ENCODE measurements at regions not wholly inside any gene's neighbourhood (a gene's known extent, or its start where the extent isn't known, plus 50 kb on each side); places are given as distances from the start of the nearest gene placed in this dataset.
"Not testable (repeated sequence)": the region's sequence is repeated elsewhere in the genome, so short reads cannot be mapped to it uniquely, and the experiment has no call there.

DNA sequence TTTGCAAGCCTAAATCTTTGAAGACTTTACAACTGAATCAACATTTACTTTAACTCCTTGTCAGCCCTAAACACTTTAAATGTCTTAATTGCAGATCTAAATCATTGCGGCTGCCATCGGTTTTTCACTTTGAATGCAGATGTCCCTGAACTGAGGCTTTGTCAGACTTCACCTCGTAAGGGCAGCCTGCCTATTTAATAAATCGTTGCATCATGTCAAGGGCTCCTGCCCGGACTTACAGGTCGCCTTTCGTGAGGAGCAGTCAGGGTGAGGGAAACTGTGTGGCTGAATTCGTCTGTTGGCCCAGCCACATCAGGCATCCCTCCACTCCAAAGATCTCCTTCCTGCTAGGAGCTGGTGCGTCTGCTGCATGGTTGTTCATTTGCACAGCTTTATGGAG, 368.2 kb upstream of the NPVF start:
- H3K9me3 ChIP-seq (ENCODE audit: control insufficient read depth in 3 of 3, low read length in 3 of 3), result no peaks in the 10 kb centered on the region
- no peak overlapping the region for H3K27ac ChIP-seq (ENCODE audit: low read depth, low read length)
- no peaks in the 10 kb centered on the region for H3K36me3 ChIP-seq (ENCODE audit: control insufficient read depth in 3 of 3, insufficient read depth in 3 of 3, low read length in 3 of 3)
- H3K4me3 ChIP-seq (ENCODE audit: low read length in 3 of 3), result no peak overlapping the region
- H3K9ac ChIP-seq (ENCODE audit: low read depth in 1 of 3, low read length in 3 of 3), result no peak overlapping the region
- H3K4me1 ChIP-seq (ENCODE audit: control insufficient read depth in 3 of 3, insufficient read depth in 3 of 3, low read length in 3 of 3), result no peaks in the 10 kb centered on the region
- no peaks in the 10 kb centered on the region for H3K27me3 ChIP-seq (ENCODE audit: control insufficient read depth in 3 of 3, insufficient read depth in 3 of 3, low read length in 3 of 3)

DNA sequence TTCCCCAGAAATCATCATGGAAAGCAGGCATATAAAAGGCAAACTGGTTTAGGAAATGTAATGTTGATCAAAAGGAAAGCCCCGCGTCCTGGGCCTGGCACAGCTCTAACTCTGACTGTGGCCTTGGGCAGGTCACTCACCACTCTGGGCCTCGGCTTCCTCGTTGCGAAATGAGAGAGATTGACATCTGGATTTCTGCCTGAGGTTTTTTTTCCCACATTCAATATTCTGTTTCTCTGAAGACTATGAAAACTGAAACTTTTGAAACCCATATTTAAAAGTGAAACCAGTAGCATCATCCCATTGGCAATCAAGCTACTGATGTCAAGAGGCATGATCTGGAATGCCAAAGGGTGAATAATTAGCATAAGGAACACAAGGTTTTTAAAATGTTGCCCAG, 369.7 kb upstream of the NPVF start:
- Histone ChIP-seq H3K27me3 (ENCODE audit: control insufficient read depth in 3 of 3, insufficient read depth in 3 of 3, low read length in 3 of 3) (no peaks in the 10 kb centered on the region), H3K4me3 (ENCODE audit: low read length in 3 of 3) (no peak overlapping the region), H3K36me3 (ENCODE audit: control insufficient read depth in 3 of 3, insufficient read depth in 3 of 3, low read length in 3 of 3) (no peaks in the 10 kb centered on the region), H3K9ac (ENCODE audit: low read depth in 1 of 3, low read length in 3 of 3) (no peak overlapping the region), H3K27ac (ENCODE audit: low read depth, low read length) (no peak overlapping the region), H3K4me1 (ENCODE audit: control insufficient read depth in 3 of 3, insufficient read depth in 3 of 3, low read length in 3 of 3) (no peaks in the 10 kb centered on the region), H3K9me3 (ENCODE audit: control insufficient read depth in 3 of 3, low read length in 3 of 3) (no peaks in the 10 kb centered on the region)

DNA sequence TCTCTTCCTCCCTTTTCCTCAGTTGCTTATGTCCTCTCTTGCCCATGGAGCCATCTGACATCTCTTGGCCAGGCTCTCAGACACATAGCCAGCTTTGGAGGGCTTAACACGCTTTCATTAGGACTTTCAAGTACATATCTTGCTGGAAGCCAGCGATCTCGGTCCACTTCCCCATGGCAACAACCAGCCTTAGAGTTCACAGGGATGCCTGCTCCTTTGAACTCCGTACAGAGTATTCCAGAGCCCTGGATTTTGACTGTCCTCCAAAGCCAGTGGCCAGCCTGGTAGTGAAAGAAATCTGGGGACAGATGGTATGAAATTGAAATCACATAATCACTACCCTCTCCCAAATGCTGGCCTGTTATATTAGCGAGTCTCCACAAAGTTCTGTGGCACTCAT, 370.5 kb upstream of the NPVF start:
- no peaks in the 10 kb centered on the region for H3K27me3 ChIP-seq (ENCODE audit: control insufficient read depth in 3 of 3, insufficient read depth in 3 of 3, low read length in 3 of 3)
- H3K4me3 ChIP-seq (ENCODE audit: low read length in 3 of 3), result no peak overlapping the region
- H3K9ac ChIP-seq (ENCODE audit: low read depth in 1 of 3, low read length in 3 of 3), result no peak overlapping the region
- no peaks in the 10 kb centered on the region for H3K9me3 ChIP-seq (ENCODE audit: control insufficient read depth in 3 of 3, low read length in 3 of 3)
- H3K4me1 ChIP-seq (ENCODE audit: control insufficient read depth in 3 of 3, insufficient read depth in 3 of 3, low read length in 3 of 3), result no peaks in the 10 kb centered on the region
- no peaks in the 10 kb centered on the region for H3K36me3 ChIP-seq (ENCODE audit: control insufficient read depth in 3 of 3, insufficient read depth in 3 of 3, low read length in 3 of 3)
- H3K27ac ChIP-seq (ENCODE audit: low read depth, low read length), result no peak overlapping the region

DNA sequence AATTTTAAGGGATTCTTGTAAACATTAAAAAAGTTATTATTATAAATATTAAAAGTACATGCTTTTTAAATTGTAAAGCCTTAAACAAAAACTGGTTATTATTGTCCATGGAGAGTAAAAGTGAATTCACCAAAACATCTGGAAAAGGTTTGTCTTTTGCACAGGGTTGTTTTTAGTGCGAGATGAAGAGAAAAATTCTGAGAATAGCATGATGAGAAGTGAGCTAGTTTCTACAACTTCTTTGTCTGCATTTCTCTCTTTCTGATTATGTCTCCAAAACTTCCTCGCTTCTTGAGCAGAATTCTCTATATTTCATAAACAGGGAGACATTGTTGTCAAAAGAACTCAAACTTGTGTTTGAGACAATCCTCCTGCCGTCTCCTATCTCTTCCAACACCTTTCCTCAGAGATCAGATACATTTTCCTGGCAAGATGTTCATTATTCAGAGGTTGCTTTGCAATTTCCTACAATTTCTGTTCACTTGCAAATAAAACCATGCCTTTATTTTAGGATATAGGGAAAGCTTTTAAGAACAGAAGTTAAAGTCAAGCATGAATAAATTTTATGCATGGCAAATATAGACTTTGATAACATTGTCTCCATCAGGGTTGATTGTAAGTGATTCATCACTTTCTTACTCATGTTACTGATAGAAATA, 372.1 kb upstream of the NPVF start:
- Histone ChIP-seq H3K36me3 (ENCODE audit: control insufficient read depth in 3 of 3, insufficient read depth in 3 of 3, low read length in 3 of 3) (no peaks in the 10 kb centered on the region), H3K4me1 (ENCODE audit: control insufficient read depth in 3 of 3, insufficient read depth in 3 of 3, low read length in 3 of 3) (no peaks in the 10 kb centered on the region), H3K27ac (ENCODE audit: low read depth, low read length) (no peak overlapping the region), H3K4me3 (ENCODE audit: low read length in 3 of 3) (no peak overlapping the region), H3K27me3 (ENCODE audit: control insufficient read depth in 3 of 3, insufficient read depth in 3 of 3, low read length in 3 of 3) (no peaks in the 10 kb centered on the region), H3K9me3 (ENCODE audit: control insufficient read depth in 3 of 3, low read length in 3 of 3) (no peaks in the 10 kb centered on the region), H3K9ac (ENCODE audit: low read depth in 1 of 3, low read length in 3 of 3) (no peak overlapping the region)

DNA sequence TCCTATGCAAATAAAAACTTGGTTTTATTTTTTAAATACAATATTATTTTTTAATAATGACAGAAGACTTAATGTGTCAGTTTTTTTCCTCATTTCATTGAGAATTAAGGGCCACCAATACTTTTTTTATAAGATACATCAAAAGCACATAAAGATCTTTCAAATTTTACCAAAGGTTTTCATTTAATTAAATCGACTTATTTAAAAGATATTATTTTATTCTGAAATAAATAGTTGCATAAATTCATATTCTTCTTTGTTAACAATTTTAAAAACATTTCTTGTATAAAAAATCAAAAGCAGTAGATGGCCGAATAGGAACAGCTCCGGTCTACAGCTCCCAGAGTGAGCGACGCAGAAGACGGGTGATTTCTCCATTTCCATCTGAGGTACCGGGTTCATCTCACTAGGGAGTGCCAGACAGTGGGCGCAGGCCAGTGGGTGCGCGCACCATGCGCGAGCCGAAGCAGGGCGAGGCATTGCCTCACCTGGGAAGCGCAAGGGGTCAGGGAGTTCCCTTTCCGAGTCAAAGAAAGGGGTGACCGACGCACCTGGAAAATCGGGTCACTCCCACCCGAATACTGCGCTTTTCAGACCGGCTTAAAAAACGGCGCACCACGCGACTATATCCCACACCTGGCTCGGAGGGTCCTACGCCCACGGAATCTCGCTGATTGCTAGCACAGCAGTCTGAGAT, 374.6 kb upstream of the NPVF start:
- not testable (repeated sequence) for H3K36me3 ChIP-seq (ENCODE audit: control insufficient read depth in 3 of 3, insufficient read depth in 3 of 3, low read length in 3 of 3); H3K9me3 ChIP-seq (ENCODE audit: control insufficient read depth in 3 of 3, low read length in 3 of 3); H3K4me3 ChIP-seq (ENCODE audit: low read length in 3 of 3); H3K4me1 ChIP-seq (ENCODE audit: control insufficient read depth in 3 of 3, insufficient read depth in 3 of 3, low read length in 3 of 3); H3K27me3 ChIP-seq (ENCODE audit: control insufficient read depth in 3 of 3, insufficient read depth in 3 of 3, low read length in 3 of 3); H3K27ac ChIP-seq (ENCODE audit: low read depth, low read length)
- H3K9ac ChIP-seq (ENCODE audit: low read depth in 1 of 3, low read length in 3 of 3), result peak overlapping the region in 1 of 3 donors; percentile 33

DNA sequence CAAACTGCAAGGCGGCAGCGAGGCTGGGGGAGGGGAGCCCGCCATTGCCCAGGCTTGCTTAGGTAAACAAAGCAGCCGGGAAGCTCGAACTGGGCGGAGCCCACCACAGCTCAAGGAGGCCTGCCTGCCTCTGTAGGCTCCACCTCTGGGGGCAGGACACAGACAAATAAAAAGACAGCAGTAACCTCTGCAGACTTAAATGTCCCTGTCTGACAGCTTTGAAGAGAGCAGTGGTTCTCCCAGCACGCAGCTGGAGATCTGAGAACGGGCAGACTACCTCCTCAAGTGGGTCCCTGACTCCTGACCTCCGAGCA, 375.1 kb upstream of the NPVF start:
- not testable (repeated sequence) for H3K27ac ChIP-seq (ENCODE audit: low read depth, low read length); H3K27me3 ChIP-seq (ENCODE audit: control insufficient read depth in 3 of 3, insufficient read depth in 3 of 3, low read length in 3 of 3); H3K9me3 ChIP-seq (ENCODE audit: control insufficient read depth in 3 of 3, low read length in 3 of 3); H3K4me1 ChIP-seq (ENCODE audit: control insufficient read depth in 3 of 3, insufficient read depth in 3 of 3, low read length in 3 of 3); H3K36me3 ChIP-seq (ENCODE audit: control insufficient read depth in 3 of 3, insufficient read depth in 3 of 3, low read length in 3 of 3); H3K4me3 ChIP-seq (ENCODE audit: low read length in 3 of 3)
- peak overlapping the region in 1 of 3 donors; percentile 33 for H3K9ac ChIP-seq (ENCODE audit: low read depth in 1 of 3, low read length in 3 of 3)

DNA sequence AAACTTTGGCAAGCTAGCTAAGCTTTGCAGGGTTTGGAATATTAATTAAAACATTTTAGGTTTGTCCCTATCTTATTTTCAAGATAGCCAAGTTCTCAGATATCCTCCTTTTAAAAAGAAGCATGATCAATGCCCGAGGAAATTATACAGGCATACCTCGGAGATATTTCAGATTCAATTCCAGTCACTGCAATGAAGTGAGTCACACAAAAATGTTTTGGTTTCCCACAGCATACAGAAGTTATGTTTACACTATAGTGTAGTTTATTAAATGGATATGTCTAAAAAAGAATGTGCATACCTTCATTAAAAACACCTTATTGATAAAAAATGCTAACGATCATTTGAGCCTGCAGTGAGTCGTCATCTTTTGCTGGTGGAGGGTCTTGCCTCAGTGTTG, 382.9 kb upstream of the NPVF start:
- Histone ChIP-seq H3K9ac (ENCODE audit: low read depth in 1 of 3, low read length in 3 of 3) (no peak overlapping the region), H3K4me3 (ENCODE audit: low read length in 3 of 3) (no peak overlapping the region), H3K27me3 (ENCODE audit: control insufficient read depth in 3 of 3, insufficient read depth in 3 of 3, low read length in 3 of 3) (no peaks in the 10 kb centered on the region)

DNA sequence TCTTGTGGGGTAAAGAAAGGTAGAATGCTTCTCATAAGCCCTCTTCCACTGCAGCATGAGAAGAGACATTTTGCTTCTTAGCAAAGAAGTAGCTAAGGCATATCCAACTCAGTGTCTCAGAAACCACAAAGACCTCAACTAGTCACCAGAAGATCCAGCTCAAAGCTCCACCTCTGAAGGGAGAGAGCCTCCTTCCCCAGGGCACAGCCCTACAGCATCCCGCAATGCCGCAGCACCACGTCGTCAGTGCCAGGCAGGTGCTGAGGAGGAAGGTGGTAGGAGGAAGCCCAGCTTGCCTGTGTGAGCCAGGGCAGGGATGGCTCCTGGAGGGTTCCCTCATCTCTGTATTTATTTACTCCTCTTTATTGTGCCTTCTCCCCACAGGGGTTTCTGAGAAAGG, 385.6 kb upstream of the NPVF start:
- peaks cover 0 to 9% (median 2%) of the 10 kb centered on the region in 3 donors for H3K9me3 ChIP-seq (ENCODE audit: control insufficient read depth in 3 of 3, low read length in 3 of 3)
- no peaks in the 10 kb centered on the region for H3K36me3 ChIP-seq (ENCODE audit: control insufficient read depth in 3 of 3, insufficient read depth in 3 of 3, low read length in 3 of 3)
- H3K27me3 ChIP-seq (ENCODE audit: control insufficient read depth in 3 of 3, insufficient read depth in 3 of 3, low read length in 3 of 3), result no peaks in the 10 kb centered on the region
- no peak overlapping the region for H3K27ac ChIP-seq (ENCODE audit: low read depth, low read length)
- peaks cover 8 to 17% (median 8%) of the 10 kb centered on the region in 3 donors for H3K4me1 ChIP-seq (ENCODE audit: control insufficient read depth in 3 of 3, insufficient read depth in 3 of 3, low read length in 3 of 3)
- H3K4me3 ChIP-seq (ENCODE audit: low read length in 3 of 3), result no peak overlapping the region
- H3K9ac ChIP-seq (ENCODE audit: low read depth in 1 of 3, low read length in 3 of 3), result no peak overlapping the region

More for the DNA sequence above, 382.9 kb upstream of the NPVF start:
- Histone ChIP-seq H3K36me3 (ENCODE audit: control insufficient read depth in 3 of 3, insufficient read depth in 3 of 3, low read length in 3 of 3) (no peaks in the 10 kb centered on the region), H3K27ac (ENCODE audit: low read depth, low read length) (no peak overlapping the region), H3K4me1 (ENCODE audit: control insufficient read depth in 3 of 3, insufficient read depth in 3 of 3, low read length in 3 of 3) (peaks cover 5 to 13% (median 8%) of the 10 kb centered on the region in 3 donors), H3K9me3 (ENCODE audit: control insufficient read depth in 3 of 3, low read length in 3 of 3) (peaks cover 0 to 9% (median 2%) of the 10 kb centered on the region in 3 donors)

DNA sequence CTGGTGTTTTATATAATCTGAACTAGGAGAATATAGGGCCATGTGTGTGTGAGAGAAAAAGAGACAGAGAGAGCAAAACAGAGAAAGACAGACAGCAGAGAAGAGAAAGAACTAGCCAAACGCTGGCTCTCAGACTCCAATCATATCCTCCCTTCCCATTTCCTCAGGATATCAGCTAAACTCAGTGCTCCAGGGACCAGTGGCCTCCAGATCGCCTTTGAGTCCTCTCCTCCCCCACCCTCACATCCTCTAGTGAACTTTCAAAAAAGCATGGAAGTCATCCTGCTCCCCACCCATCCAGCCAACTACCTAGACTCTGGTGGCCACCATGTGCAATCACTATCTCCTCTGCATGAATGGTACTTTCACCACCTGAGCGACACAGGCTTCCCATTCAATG, 386.1 kb upstream of the NPVF start:
- H3K9ac ChIP-seq (ENCODE audit: low read depth in 1 of 3, low read length in 3 of 3), result no peak overlapping the region
- peaks cover 8 to 17% (median 8%) of the 10 kb centered on the region in 3 donors for H3K4me1 ChIP-seq (ENCODE audit: control insufficient read depth in 3 of 3, insufficient read depth in 3 of 3, low read length in 3 of 3)
- H3K27ac ChIP-seq (ENCODE audit: low read depth, low read length), result no peak overlapping the region

DNA sequence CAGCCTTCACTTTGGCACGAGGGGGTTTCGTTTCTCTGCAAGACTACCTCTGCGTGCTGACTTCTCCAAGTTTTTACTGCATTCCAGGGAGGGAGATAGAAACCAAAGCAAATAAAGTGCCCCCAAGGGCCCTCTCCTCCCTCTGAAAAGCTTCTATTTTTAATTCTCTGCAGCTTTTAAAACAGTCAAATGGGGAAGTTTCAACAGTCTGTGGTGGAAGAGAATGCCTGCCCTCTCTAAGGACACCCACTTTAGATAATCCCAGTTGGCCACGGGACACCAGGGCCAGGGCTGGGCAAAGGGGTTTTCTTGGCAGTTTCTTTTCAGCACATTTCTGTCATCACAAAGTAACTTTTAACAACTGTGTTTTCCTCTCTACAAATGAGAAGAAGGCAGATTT, 386.7 kb upstream of the NPVF start:
- H3K27ac ChIP-seq (ENCODE audit: low read depth, low read length), result no peak overlapping the region

More for the DNA sequence above, 386.1 kb upstream of the NPVF start:
- Histone ChIP-seq H3K9me3 (ENCODE audit: control insufficient read depth in 3 of 3, low read length in 3 of 3) (peaks cover 0 to 9% (median 2%) of the 10 kb centered on the region in 3 donors), H3K27me3 (ENCODE audit: control insufficient read depth in 3 of 3, insufficient read depth in 3 of 3, low read length in 3 of 3) (no peaks in the 10 kb centered on the region), H3K4me3 (ENCODE audit: low read length in 3 of 3) (no peak overlapping the region), H3K36me3 (ENCODE audit: control insufficient read depth in 3 of 3, insufficient read depth in 3 of 3, low read length in 3 of 3) (no peaks in the 10 kb centered on the region)

More for the DNA sequence above, 386.7 kb upstream of the NPVF start:
- Histone ChIP-seq H3K9me3 (ENCODE audit: control insufficient read depth in 3 of 3, low read length in 3 of 3) (peaks cover 0 to 9% (median 2%) of the 10 kb centered on the region in 3 donors), H3K4me1 (ENCODE audit: control insufficient read depth in 3 of 3, insufficient read depth in 3 of 3, low read length in 3 of 3) (peaks cover 8 to 17% (median 8%) of the 10 kb centered on the region in 3 donors), H3K4me3 (ENCODE audit: low read length in 3 of 3) (no peak overlapping the region), H3K9ac (ENCODE audit: low read depth in 1 of 3, low read length in 3 of 3) (no peak overlapping the region), H3K36me3 (ENCODE audit: control insufficient read depth in 3 of 3, insufficient read depth in 3 of 3, low read length in 3 of 3) (no peaks in the 10 kb centered on the region), H3K27me3 (ENCODE audit: control insufficient read depth in 3 of 3, insufficient read depth in 3 of 3, low read length in 3 of 3) (no peaks in the 10 kb centered on the region)
